ENCODE measurements at regions not wholly inside any gene's neighbourhood (a gene's known extent, or its start where the extent isn't known, plus 50 kb on each side); places are given as distances from the start of the nearest gene placed in this dataset.

DNA sequence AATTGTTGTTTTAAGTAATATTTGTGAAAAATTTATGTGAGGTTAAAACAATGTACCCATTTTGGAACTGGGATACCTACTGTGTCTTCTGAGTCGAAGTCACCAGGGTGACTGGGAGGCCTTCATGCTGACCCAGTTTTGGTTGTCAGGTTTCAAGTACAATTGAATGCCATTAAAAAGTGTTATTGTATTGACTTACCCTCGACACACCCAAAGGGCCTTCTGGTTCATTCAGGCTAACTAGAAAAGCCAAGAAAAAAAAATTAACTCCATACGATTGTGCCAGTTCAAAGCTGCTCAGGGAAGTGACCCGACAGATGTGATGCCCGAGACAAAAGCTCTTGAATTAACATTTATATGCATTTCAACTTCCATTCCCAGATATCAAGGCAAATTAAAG is 190.0 kb downstream of the ST6GAL2 start:
- TF ChIP-seq EP300 (IDR thresholded peaks at IDR 0.05) (no peak), POLR2A (IDR thresholded peaks at IDR 0.05) (no peak)

Data from gastroesophageal sphincter (tissue), 2 donors.